Osteocyte (in vitro differentiated cells): ENCODE measurements at regions not wholly inside any gene's neighbourhood (a gene's known extent, or its start where the extent isn't known, plus 50 kb on each side); places are given as distances from the start of the nearest gene placed in this dataset.
A peak's percentile ranks its signal among the peaks of the same experiment; 100 is the strongest.

Source experiments
- DNase-seq: peaks from one replicate; pipeline ENCODE4 v3.0.0; 2021; ENCODE audit warnings: mixed read lengths; ENCODE audit not compliant: unreplicated experiment; ENCODE audit errors: extremely low spot score
- H3K27ac Mint-ChIP-seq: one replicate; pipeline ENCODE4 v1.8.0; 2021; ENCODE audit warnings: mild to moderate bottlenecking, mixed read lengths; ENCODE audit not compliant: unreplicated experiment
- H3K27me3 Mint-ChIP-seq: one replicate; pipeline ENCODE4 v1.8.0; 2021; ENCODE audit warnings: mixed read lengths; ENCODE audit not compliant: unreplicated experiment
- H3K36me3 Mint-ChIP-seq: one replicate; pipeline ENCODE4 v1.8.0; 2021; ENCODE audit warnings: mixed read lengths; ENCODE audit not compliant: unreplicated experiment
- H3K4me1 Mint-ChIP-seq: one replicate; pipeline ENCODE4 v1.8.0; 2021; ENCODE audit warnings: mixed read lengths; ENCODE audit not compliant: unreplicated experiment
- H3K4me3 Mint-ChIP-seq: one replicate; pipeline ENCODE4 v1.8.0; 2021; ENCODE audit warnings: mild to moderate bottlenecking, moderate library complexity, mixed read lengths; ENCODE audit not compliant: unreplicated experiment
- H3K9me3 Mint-ChIP-seq: one replicate; pipeline ENCODE4 v1.8.0; 2021; ENCODE audit warnings: mixed read lengths; ENCODE audit not compliant: unreplicated experiment
- CTCF ChIP-seq: fragments of 200-600 bp; sonication (generic); IDR thresholded peaks from 2 replicates; pipeline ENCODE4 v1.5.0; 2021; ENCODE audit warnings: antibody characterized with exemption, mild to moderate bottlenecking, moderate library complexity

- TF ChIP-seq CTCF = no peak
- H3K4me3 Mint-ChIP-seq = no peak overlapping the region
- no peaks in the 10 kb centered on the region for H3K27me3 Mint-ChIP-seq
- H3K4me1 Mint-ChIP-seq = peaks cover 14% of the 10 kb centered on the region
- DNase-seq = no peak
- no peak overlapping the region for H3K27ac Mint-ChIP-seq
- peaks cover 7% of the 10 kb centered on the region for H3K36me3 Mint-ChIP-seq
- no peaks in the 10 kb centered on the region for H3K9me3 Mint-ChIP-seq
Measured at GRCh38 chr21:16587681-16588375, 858.0 kb downstream of the USP25 start.

- DNase-seq = peak; percentile 89
- Mint-ChIP-seq H3K36me3 (peaks cover 6% of the 10 kb centered on the region), H3K27ac (no peak overlapping the region), H3K27me3 (no peaks in the 10 kb centered on the region), H3K9me3 (no peaks in the 10 kb centered on the region), H3K4me3 (no peak overlapping the region), H3K4me1 (peaks cover 14% of the 10 kb centered on the region)
- TF ChIP-seq CTCF = no peak
Measured at GRCh38 chr21:16588433-16588860, 858.7 kb downstream of the USP25 start.

- peak overlapping the region; percentile 3 for H3K4me3 Mint-ChIP-seq
- no peak for TF ChIP-seq CTCF
- peaks cover 3% of the 10 kb centered on the region for H3K36me3 Mint-ChIP-seq
- H3K27ac Mint-ChIP-seq = peak overlapping the region; percentile 21
- no peaks in the 10 kb centered on the region for H3K27me3 Mint-ChIP-seq
- H3K9me3 Mint-ChIP-seq = no peaks in the 10 kb centered on the region
- H3K4me1 Mint-ChIP-seq = peaks cover 10% of the 10 kb centered on the region
- no peak for DNase-seq
Measured at GRCh38 chr21:16589006-16589898, 859.5 kb downstream of the USP25 start.

GRCh38 chr21:16590186-16590585 lies 860.4 kb downstream of the USP25 start:
- Mint-ChIP-seq H3K9me3 (no peaks in the 10 kb centered on the region), H3K27ac (no peak overlapping the region), H3K27me3 (no peaks in the 10 kb centered on the region), H3K4me1 (peaks cover 7% of the 10 kb centered on the region), H3K4me3 (no peak overlapping the region), H3K36me3 (peaks cover 6% of the 10 kb centered on the region)
- no peak for DNase-seq
- TF ChIP-seq CTCF = no peak

GRCh38 chr21:16590641-16591292 lies 861.0 kb downstream of the USP25 start:
- no peak for DNase-seq
- H3K36me3 Mint-ChIP-seq = peaks cover 4% of the 10 kb centered on the region
- H3K27me3 Mint-ChIP-seq = no peaks in the 10 kb centered on the region
- no peak overlapping the region for H3K4me3 Mint-ChIP-seq
- no peaks in the 10 kb centered on the region for H3K9me3 Mint-ChIP-seq
- no peak for TF ChIP-seq CTCF
- H3K4me1 Mint-ChIP-seq = peaks cover 7% of the 10 kb centered on the region
- no peak overlapping the region for H3K27ac Mint-ChIP-seq
